PC-9 (cell line): ENCODE measurements at regions not wholly inside any gene's neighbourhood (a gene's known extent, or its start where the extent isn't known, plus 50 kb on each side); places are given as distances from the start of the nearest gene placed in this dataset.

Experiments
- BruUV-seq: library from RNA; stranded (reverse); fragments of 400-500 nt; replicated peaks from 2 replicates; lab custom pipeline; 2021; lab: Mats Ljungman, UMichigan
- CTCF ChIA-PET: fragments of 300-600 bp; sonication (Branson Sonifier 250); formaldehyde crosslinking; loops from one replicate; lab custom pipeline; 2022; ENCODE audit warnings: antibody characterized with exemption; lab: Charles Lee
- POLR2A ChIA-PET: fragments of 300-600 bp; sonication (Branson Sonifier 250); formaldehyde crosslinking; loops from one replicate; lab custom pipeline; 2022; ENCODE audit warnings: antibody characterized with exemption; ENCODE audit not compliant: unreplicated experiment; lab: Charles Lee
- DNase-seq, 2 experiments: peaks; one replicate each; pipeline versions ENCODE4 v3.0.0 to v3.0.0-alpha.2; 2015 to 2022; ENCODE audit warnings: mixed read lengths in 1 of 2
- H2AFZ ChIP-seq: fragments of 200-600 bp; sonication (generic); 2 replicates; pipeline ENCODE4 v1.8.1; 2017; ENCODE audit warnings: antibody characterized with exemption
- H3F3A ChIP-seq: fragments of 200-600 bp; sonication (generic); 2 replicates; pipeline ENCODE4 v1.8.1; 2017; ENCODE audit warnings: antibody characterized with exemption, mild to moderate bottlenecking, low read depth; ENCODE audit not compliant: insufficient read depth
- H3K27ac ChIP-seq: fragments of 200-600 bp; sonication (generic); 2 replicates; pipeline ENCODE4 v1.6.1; 2016; ENCODE audit warnings: mixed run types
- H3K27me3 ChIP-seq: fragments of 200-600 bp; sonication (generic); 2 replicates; pipeline ENCODE4 v1.6.1; 2016; ENCODE audit warnings: low read depth, mixed run types; ENCODE audit not compliant: insufficient read depth
- H3K36me3 ChIP-seq: fragments of 200-600 bp; sonication (generic); 2 replicates; pipeline ENCODE4 v1.6.1; 2016; ENCODE audit warnings: low read depth, mixed run types
- H3K4me1 ChIP-seq: fragments of 200-600 bp; sonication (generic); replicated peaks from 2 replicates; pipeline ENCODE4 v1.6.1; 2016; ENCODE audit warnings: mixed run types; ENCODE audit not compliant: insufficient read depth
- H3K4me2 ChIP-seq: fragments of 200-600 bp; sonication (generic); 2 replicates; pipeline ENCODE4 v1.6.1; 2017; ENCODE audit warnings: mixed run types
- H3K4me3 ChIP-seq: fragments of 200-600 bp; sonication (generic); 2 replicates; pipeline ENCODE4 v1.6.1; 2016; ENCODE audit warnings: mixed run types
- H3K79me2 ChIP-seq: fragments of 200-600 bp; sonication (generic); 2 replicates; pipeline ENCODE4 v1.6.1; 2017; ENCODE audit warnings: low read depth, mixed run types
- H3K9me2 ChIP-seq: fragments of 200-600 bp; sonication (generic); 2 replicates; pipeline ENCODE4 v1.8.1; 2017; ENCODE audit warnings: mild to moderate bottlenecking; ENCODE audit not compliant: insufficient read depth
- H3K9me3 ChIP-seq: fragments of 200-600 bp; sonication (generic); 2 replicates; pipeline ENCODE4 v1.8.1; 2016; ENCODE audit warnings: low read depth; ENCODE audit not compliant: insufficient read depth
- H4K20me1 ChIP-seq: fragments of 200-600 bp; sonication (generic); 2 replicates; pipeline ENCODE4 v1.8.1; 2017; ENCODE audit not compliant: insufficient read depth
- EZH2 ChIP-seq: fragments of 200-600 bp; sonication (generic); IDR thresholded peaks from 2 replicates; pipeline ENCODE4 v1.8.0; 2017; ENCODE audit warnings: antibody characterized with exemption, low read depth
- intact Hi-C: fragments of 100-400 bp; cut with micrococcal nuclease; formaldehyde crosslinking; loops from one replicate; pipeline ENCODE4 v1.10.0; 2022; ENCODE audit not compliant: unreplicated experiment
- TF ChIP-seq, protein P1 (sequence below): fragments of 200-600 bp; sonication (generic); conservative IDR thresholded peaks from 2 replicates; pipeline ENCODE4 v1.6.1; 2017; ENCODE audit warnings: mixed run types, antibody characterized with exemption, mild to moderate bottlenecking, moderate library complexity

DNA sequence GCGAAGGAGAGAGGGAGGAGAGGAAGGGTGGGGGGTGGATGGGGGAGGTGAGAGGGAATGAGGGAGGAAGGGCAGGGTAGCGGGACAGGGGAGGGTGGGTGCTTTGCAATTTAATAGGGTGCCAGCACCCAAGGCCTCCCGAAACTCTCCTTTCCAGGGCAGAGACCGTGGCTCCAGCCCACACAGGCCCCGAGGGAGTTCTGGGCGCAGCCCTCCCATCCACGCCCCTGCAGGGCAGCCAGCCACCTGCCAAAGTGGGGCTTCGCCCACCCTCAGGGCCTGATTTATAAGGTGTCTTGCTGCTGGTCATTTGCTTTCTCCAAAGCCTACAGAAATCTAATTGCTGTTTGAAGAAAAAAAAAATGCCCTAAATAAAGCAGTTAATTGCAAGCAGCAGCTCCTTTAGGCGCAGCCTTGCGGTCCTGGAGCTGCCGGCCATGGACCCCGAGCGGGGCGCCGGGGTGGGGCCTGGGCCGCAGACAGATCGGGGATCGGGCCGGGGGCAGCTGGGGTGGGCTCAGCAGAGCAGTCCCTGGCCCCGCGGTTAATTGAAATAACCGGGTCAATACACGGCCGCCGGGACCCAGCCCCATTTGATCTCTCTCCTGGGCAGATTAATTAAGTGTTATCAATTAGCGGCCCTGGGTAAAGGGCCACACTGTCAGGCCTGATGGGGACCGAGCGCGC, 106.0 kb upstream of the NKX1-1 start:
- Histone ChIP-seq H3K4me3 (no peak overlapping the region), H3K4me1 (no peaks in the 10 kb centered on the region), H2AFZ (no peak overlapping the region), H3K79me2 (no peaks in the 10 kb centered on the region), H3K4me2 (no peak overlapping the region), H3K9me2 (no peaks in the 10 kb centered on the region), H3K9me3 (no peaks in the 10 kb centered on the region), H3K36me3 (no peaks in the 10 kb centered on the region), H3K27ac (no peak overlapping the region), H3K27me3 (peaks cover 76% of the 10 kb centered on the region), H4K20me1 (no peaks in the 10 kb centered on the region), H3F3A (no peaks in the 10 kb centered on the region)
- TF ChIP-seq, protein P1, sequence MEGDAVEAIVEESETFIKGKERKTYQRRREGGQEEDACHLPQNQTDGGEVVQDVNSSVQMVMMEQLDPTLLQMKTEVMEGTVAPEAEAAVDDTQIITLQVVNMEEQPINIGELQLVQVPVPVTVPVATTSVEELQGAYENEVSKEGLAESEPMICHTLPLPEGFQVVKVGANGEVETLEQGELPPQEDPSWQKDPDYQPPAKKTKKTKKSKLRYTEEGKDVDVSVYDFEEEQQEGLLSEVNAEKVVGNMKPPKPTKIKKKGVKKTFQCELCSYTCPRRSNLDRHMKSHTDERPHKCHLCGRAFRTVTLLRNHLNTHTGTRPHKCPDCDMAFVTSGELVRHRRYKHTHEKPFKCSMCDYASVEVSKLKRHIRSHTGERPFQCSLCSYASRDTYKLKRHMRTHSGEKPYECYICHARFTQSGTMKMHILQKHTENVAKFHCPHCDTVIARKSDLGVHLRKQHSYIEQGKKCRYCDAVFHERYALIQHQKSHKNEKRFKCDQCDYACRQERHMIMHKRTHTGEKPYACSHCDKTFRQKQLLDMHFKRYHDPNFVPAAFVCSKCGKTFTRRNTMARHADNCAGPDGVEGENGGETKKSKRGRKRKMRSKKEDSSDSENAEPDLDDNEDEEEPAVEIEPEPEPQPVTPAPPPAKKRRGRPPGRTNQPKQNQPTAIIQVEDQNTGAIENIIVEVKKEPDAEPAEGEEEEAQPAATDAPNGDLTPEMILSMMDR: no peak
- TF ChIP-seq EZH2: no peak
- ChIA-PET CTCF (no interaction called here), POLR2A (no interaction called here)
- no TSS peak for BruUV-seq
- no peak for DNase-seq
- intact Hi-C loops: no loop called here

- ChIA-PET CTCF (no interaction called here), POLR2A (no interaction called here)
- Histone ChIP-seq H4K20me1 (no peaks in the 10 kb centered on the region), H3F3A (no peaks in the 10 kb centered on the region), H3K36me3 (no peaks in the 10 kb centered on the region), H3K79me2 (no peaks in the 10 kb centered on the region), H3K9me3 (no peaks in the 10 kb centered on the region), H3K4me1 (no peaks in the 10 kb centered on the region), H3K27ac (no peak overlapping the region), H3K27me3 (peaks cover 76% of the 10 kb centered on the region), H3K4me2 (no peak overlapping the region), H3K4me3 (no peak overlapping the region), H2AFZ (no peak overlapping the region), H3K9me2 (no peaks in the 10 kb centered on the region)
- no TSS peak for BruUV-seq
- intact Hi-C loops: no loop called here
- no peak for DNase-seq
- TF ChIP-seq EZH2: no peak
- TF ChIP-seq, protein P1: no peak
Observed at GRCh38 chr4:1511441-1512041, 105.3 kb upstream of the NKX1-1 start.

GRCh38 chr4:1510931-1511330, 104.7 kb upstream of the NKX1-1 start:
- H3K79me2 ChIP-seq: no peaks in the 10 kb centered on the region
- CTCF ChIA-PET: no interaction called here
- H3K4me1 ChIP-seq: no peaks in the 10 kb centered on the region
- H3K27me3 ChIP-seq: peaks cover 76% of the 10 kb centered on the region
- no peak for DNase-seq
- POLR2A ChIA-PET: no interaction called here
- no peak overlapping the region for H3K4me2 ChIP-seq
- no peaks in the 10 kb centered on the region for H3K9me2 ChIP-seq
- no peaks in the 10 kb centered on the region for H3K36me3 ChIP-seq
- TF ChIP-seq, protein P1: no peak
- no peak for TF ChIP-seq EZH2
- no peaks in the 10 kb centered on the region for H4K20me1 ChIP-seq
- no peak overlapping the region for H3K27ac ChIP-seq
- H3K9me3 ChIP-seq: no peaks in the 10 kb centered on the region
- no peak overlapping the region for H3K4me3 ChIP-seq
- no peaks in the 10 kb centered on the region for H3F3A ChIP-seq
- no peak overlapping the region for H2AFZ ChIP-seq
- BruUV-seq: no TSS peak
- intact Hi-C loops: no loop called here
